ENCODE measurements at regions not wholly inside any gene's neighbourhood (a gene's known extent, or its start where the extent isn't known, plus 50 kb on each side); places are given as distances from the start of the nearest gene placed in this dataset.

- no peak for TF ChIP-seq CTCF (IDR thresholded peaks at IDR 0.05)
- no peak for TF ChIP-seq POLR2A (IDR thresholded peaks at IDR 0.05)
- no peak for TF ChIP-seq POLR2AphosphoS5 (IDR thresholded peaks at IDR 0.05)
Measured at GRCh38 chr6:788058-788457, 95.1 kb upstream of the EXOC2 start.

All from breast epithelium (tissue), 3 donors.